Endothelial cell of umbilical vein (primary cell): ENCODE measurements at regions not wholly inside any gene's neighbourhood (a gene's known extent, or its start where the extent isn't known, plus 50 kb on each side); places are given as distances from the start of the nearest gene placed in this dataset.

Source experiments
- BruUV-seq: library from RNA; stranded (reverse); fragments of 400-500 nt; replicated peaks from 2 replicates; lab custom pipeline; 2021; lab: Mats Ljungman, UMichigan
- CTCF ChIA-PET: fragments of 300-600, 350-600 bp; sonication (Branson Sonifier 250); formaldehyde crosslinking; loops from one replicate; lab custom pipeline; 2021; ENCODE audit warnings: antibody characterized with exemption, inconsistent platforms; lab: Charles Lee
- POLR2A ChIA-PET: fragments of 300-600, 350-600 bp; sonication (Branson Sonifier 250); formaldehyde crosslinking; loops from one replicate; lab custom pipeline; 2021; ENCODE audit warnings: antibody characterized with exemption, inconsistent platforms; lab: Charles Lee
- DNase-seq: peaks from one replicate; pipeline ENCODE4 v3.0.0-alpha.2; 2011; ENCODE audit warnings: low read depth, low spot score
- FAIRE-seq: peaks from 2 replicates; lab custom pipeline; 2011; peaks lifted over from hg19 to GRCh38; lab: Jason Lieb, UNC
- H2AFZ ChIP-seq: 2 replicates; pipeline ENCODE4 v1.6.0; 2012; ENCODE audit warnings: low read depth, low read length, control low read depth, inconsistent platforms
- H3K27ac ChIP-seq: 2 replicates; pipeline ENCODE4 v1.5.1; 2011; ENCODE audit warnings: low read depth, mild to moderate bottlenecking, control low read depth, low read length, moderate library complexity; ENCODE audit not compliant: insufficient read depth
- H3K27me3 ChIP-seq, 2 experiments: 2 replicates each; pipeline versions ENCODE4 v1.6.0 to v1.6.1; 2011; ENCODE audit warnings: low read length in 2 of 2, mixed read lengths in 1 of 2; ENCODE audit not compliant: control insufficient read depth in 2 of 2, insufficient read depth in 2 of 2
- H3K36me3 ChIP-seq, 2 experiments: 2 replicates in 1 of 2; 3 replicates in 1 of 2; pipeline ENCODE4 v1.5.1; 2011; ENCODE audit warnings: low read length in 2 of 2, mild to moderate bottlenecking in 1 of 2, moderate library complexity in 1 of 2; ENCODE audit not compliant: control insufficient read depth in 2 of 2, insufficient read depth in 2 of 2; ENCODE audit errors: extremely low read depth in 1 of 2
- H3K4me1 ChIP-seq: 3 replicates; pipeline ENCODE4 v1.5.1; 2011; ENCODE audit warnings: mild to moderate bottlenecking, low read length; ENCODE audit not compliant: control insufficient read depth, insufficient read depth; ENCODE audit errors: extremely low read depth
- H3K4me2 ChIP-seq: 2 replicates; pipeline ENCODE4 v1.6.1; 2011; ENCODE audit warnings: low read length, control low read depth, mixed read lengths; ENCODE audit not compliant: insufficient read depth
- H3K4me3 ChIP-seq, 3 experiments: fragments of 200-600 bp in 1 of 3; sonication (generic), shearing (Covaris generic) in 1 of 3; replicated peaks in 1 of 3; 2 replicates each; pipeline ENCODE4 v1.5.1; 2011 to 2016; ENCODE audit warnings: control low read depth in 3 of 3, low read length in 3 of 3, mild to moderate bottlenecking in 2 of 3, inconsistent platforms in 1 of 3, low read depth in 1 of 3, moderate library complexity in 1 of 3; ENCODE audit not compliant: insufficient read depth in 1 of 3
- H3K79me2 ChIP-seq: 2 replicates; pipeline ENCODE4 v1.6.0; 2012; ENCODE audit warnings: low read length, inconsistent platforms; ENCODE audit not compliant: control insufficient read depth, insufficient read depth
- H3K9ac ChIP-seq: replicated peaks from 2 replicates; pipeline ENCODE3; 2011; ENCODE audit warnings: low read length, control low read depth; ENCODE audit not compliant: insufficient read depth; ENCODE audit errors: extremely low read depth
- H3K9me1 ChIP-seq: replicated peaks from 3 replicates; pipeline ENCODE4 v1.6.0; 2011; ENCODE audit warnings: mild to moderate bottlenecking, low read length; ENCODE audit not compliant: control insufficient read depth, insufficient read depth; ENCODE audit errors: extremely low read depth
- H3K9me3 ChIP-seq: replicated peaks from 2 replicates; pipeline ENCODE4 v1.5.1; 2012; ENCODE audit warnings: low read length, inconsistent platforms; ENCODE audit not compliant: control insufficient read depth, insufficient read depth
- H4K20me1 ChIP-seq: replicated peaks from 2 replicates; pipeline ENCODE3; 2011; ENCODE audit warnings: mild to moderate bottlenecking, low read length; ENCODE audit not compliant: control insufficient read depth, insufficient read depth; ENCODE audit errors: extremely low read depth
- EZH2 ChIP-seq: IDR thresholded peaks from 2 replicates; pipeline ENCODE4 v1.6.1; 2012; ENCODE audit warnings: borderline replicate concordance, low read depth, mild to moderate bottlenecking, moderate library complexity, low read length, inconsistent platforms; ENCODE audit not compliant: severe bottlenecking
- FOS ChIP-seq: IDR thresholded peaks from 2 replicates; pipeline ENCODE4 v1.6.1; 2011; ENCODE audit warnings: mild to moderate bottlenecking, low read length, moderate library complexity, borderline replicate concordance; ENCODE audit not compliant: insufficient read depth
- GATA2 ChIP-seq: IDR thresholded peaks from 2 replicates; pipeline ENCODE4 v1.7.0; 2011; ENCODE audit warnings: low read depth, mild to moderate bottlenecking, moderate library complexity, mixed read lengths, low read length; ENCODE audit not compliant: insufficient read length, insufficient read depth
- JUN ChIP-seq: IDR thresholded peaks from 2 replicates; pipeline ENCODE4 v1.6.1; 2011; ENCODE audit warnings: borderline replicate concordance, low read depth; ENCODE audit not compliant: insufficient read length, insufficient read depth
- MYC ChIP-seq: IDR thresholded peaks from one replicate; pipeline ENCODE4 v1.6.1; 2011; ENCODE audit warnings: mild to moderate bottlenecking, low read depth, low read length
- POLR2A ChIP-seq: IDR thresholded peaks from 2 replicates; pipeline ENCODE4 v1.6.1; 2012; ENCODE audit warnings: low read depth, mild to moderate bottlenecking, control low read depth, low read length
- POLR2AphosphoS5 ChIP-seq: IDR thresholded peaks from 2 replicates; pipeline ENCODE4 v1.6.1; 2012; ENCODE audit warnings: low read depth, mild to moderate bottlenecking, control low read depth, low read length, moderate library complexity; ENCODE audit not compliant: insufficient read depth
- dilution Hi-C: fragments of 300-500 bp; cut with MboI; formaldehyde crosslinking; loops from one replicate; pipeline ENCODE4 v1.15.0; 2019; ENCODE audit warnings: low sequenced_read_pairs; ENCODE audit not compliant: extremely low pct_ligation_motif_present
- intact Hi-C: fragments of 100-400 bp; cut with micrococcal nuclease; formaldehyde crosslinking; loops from one replicate; pipeline ENCODE4 v1.10.0; 2022
- TF ChIP-seq, protein P1 (sequence below): IDR thresholded peaks from 2 replicates; pipeline ENCODE4 v1.6.1; 2011; ENCODE audit not compliant: insufficient read depth, insufficient read length
- TF ChIP-seq, protein P2 (sequence below), 2 donors: IDR thresholded peaks; 1 replicate in 1 of 2; 2 replicates in 1 of 2; pipeline ENCODE4 v1.5.1; 2011; ENCODE audit warnings: low read length in 2 of 2, mild to moderate bottlenecking in 2 of 2, moderate library complexity in 2 of 2, control low read depth in 1 of 2, inconsistent platforms in 1 of 2, low read depth in 1 of 2; ENCODE audit not compliant: insufficient read depth in 1 of 2; ENCODE audit errors: extremely low read depth in 1 of 2

DNA sequence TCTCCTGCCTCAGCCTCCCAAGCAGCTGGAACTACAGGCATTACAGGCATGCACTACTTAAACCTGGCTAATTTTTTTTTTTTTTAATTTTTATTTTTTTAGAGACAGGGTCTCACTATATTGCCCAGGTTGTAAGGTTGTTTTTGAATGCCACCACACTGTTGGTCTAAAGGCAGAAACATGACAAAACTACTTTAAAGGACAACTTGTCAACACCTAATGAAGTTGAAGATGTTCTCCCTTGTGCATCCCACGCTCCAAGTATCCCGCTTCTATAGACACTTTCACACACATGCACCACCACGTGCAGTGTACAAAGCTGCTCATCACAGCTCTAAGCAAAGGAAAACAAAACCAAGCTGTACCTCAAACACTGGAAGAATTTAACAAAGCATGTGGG is 226.4 kb downstream of the FGFR2 start:
- no peaks in the 10 kb centered on the region for H3K9me1 ChIP-seq
- H2AFZ ChIP-seq = no peak overlapping the region
- no peak overlapping the region for H3K4me2 ChIP-seq
- no TSS peak for BruUV-seq
- H3K4me3 ChIP-seq = no peak overlapping the region
- CTCF ChIA-PET = no interaction called here
- FAIRE-seq (no peak), DNase-seq (no peak)
- intact Hi-C loops = no loop called here
- H3K27ac ChIP-seq = no peak overlapping the region
- POLR2A ChIA-PET = no interaction called here
- H3K9me3 ChIP-seq = no peaks in the 10 kb centered on the region
- no peaks in the 10 kb centered on the region for H3K36me3 ChIP-seq
- no peak overlapping the region for H3K9ac ChIP-seq
- dilution Hi-C loops = no loop called here
- TF ChIP-seq, protein P1, sequence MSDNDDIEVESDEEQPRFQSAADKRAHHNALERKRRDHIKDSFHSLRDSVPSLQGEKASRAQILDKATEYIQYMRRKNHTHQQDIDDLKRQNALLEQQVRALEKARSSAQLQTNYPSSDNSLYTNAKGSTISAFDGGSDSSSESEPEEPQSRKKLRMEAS = no peak
- TF ChIP-seq POLR2AphosphoS5 (no peak), GATA2 (no peak), JUN (no peak), FOS (no peak), POLR2A (no peak), EZH2 (no peak), MYC (no peak)
- TF ChIP-seq, protein P2, sequence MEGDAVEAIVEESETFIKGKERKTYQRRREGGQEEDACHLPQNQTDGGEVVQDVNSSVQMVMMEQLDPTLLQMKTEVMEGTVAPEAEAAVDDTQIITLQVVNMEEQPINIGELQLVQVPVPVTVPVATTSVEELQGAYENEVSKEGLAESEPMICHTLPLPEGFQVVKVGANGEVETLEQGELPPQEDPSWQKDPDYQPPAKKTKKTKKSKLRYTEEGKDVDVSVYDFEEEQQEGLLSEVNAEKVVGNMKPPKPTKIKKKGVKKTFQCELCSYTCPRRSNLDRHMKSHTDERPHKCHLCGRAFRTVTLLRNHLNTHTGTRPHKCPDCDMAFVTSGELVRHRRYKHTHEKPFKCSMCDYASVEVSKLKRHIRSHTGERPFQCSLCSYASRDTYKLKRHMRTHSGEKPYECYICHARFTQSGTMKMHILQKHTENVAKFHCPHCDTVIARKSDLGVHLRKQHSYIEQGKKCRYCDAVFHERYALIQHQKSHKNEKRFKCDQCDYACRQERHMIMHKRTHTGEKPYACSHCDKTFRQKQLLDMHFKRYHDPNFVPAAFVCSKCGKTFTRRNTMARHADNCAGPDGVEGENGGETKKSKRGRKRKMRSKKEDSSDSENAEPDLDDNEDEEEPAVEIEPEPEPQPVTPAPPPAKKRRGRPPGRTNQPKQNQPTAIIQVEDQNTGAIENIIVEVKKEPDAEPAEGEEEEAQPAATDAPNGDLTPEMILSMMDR (IDR thresholded peaks at IDR 0.05; ENCODE audit: extremely low read depth in 1 of 2, insufficient read depth in 1 of 2, low read depth in 1 of 2, low read length in 2 of 2) = no peak
- H3K79me2 ChIP-seq = no peaks in the 10 kb centered on the region
- no peaks in the 10 kb centered on the region for H4K20me1 ChIP-seq
- H3K27me3 ChIP-seq = no peaks in the 10 kb centered on the region
- no peaks in the 10 kb centered on the region for H3K4me1 ChIP-seq
